Stimulated activated CD4-positive, alpha-beta T cell treated with anti-CD3 and anti-CD28 coated beads, Interleukin-4, amount 100 ng/mL, for 4 hours (primary cell): ENCODE measurements at regions not wholly inside any gene's neighbourhood (a gene's known extent, or its start where the extent isn't known, plus 50 kb on each side); places are given as distances from the start of the nearest gene placed in this dataset.
A peak's percentile ranks its signal among the peaks of the same experiment; 100 is the strongest.

Experiments
- DNase-seq, 2 experiments: peaks; one replicate each; pipeline ENCODE4 v3.0.0-alpha.2; 2020

DNA sequence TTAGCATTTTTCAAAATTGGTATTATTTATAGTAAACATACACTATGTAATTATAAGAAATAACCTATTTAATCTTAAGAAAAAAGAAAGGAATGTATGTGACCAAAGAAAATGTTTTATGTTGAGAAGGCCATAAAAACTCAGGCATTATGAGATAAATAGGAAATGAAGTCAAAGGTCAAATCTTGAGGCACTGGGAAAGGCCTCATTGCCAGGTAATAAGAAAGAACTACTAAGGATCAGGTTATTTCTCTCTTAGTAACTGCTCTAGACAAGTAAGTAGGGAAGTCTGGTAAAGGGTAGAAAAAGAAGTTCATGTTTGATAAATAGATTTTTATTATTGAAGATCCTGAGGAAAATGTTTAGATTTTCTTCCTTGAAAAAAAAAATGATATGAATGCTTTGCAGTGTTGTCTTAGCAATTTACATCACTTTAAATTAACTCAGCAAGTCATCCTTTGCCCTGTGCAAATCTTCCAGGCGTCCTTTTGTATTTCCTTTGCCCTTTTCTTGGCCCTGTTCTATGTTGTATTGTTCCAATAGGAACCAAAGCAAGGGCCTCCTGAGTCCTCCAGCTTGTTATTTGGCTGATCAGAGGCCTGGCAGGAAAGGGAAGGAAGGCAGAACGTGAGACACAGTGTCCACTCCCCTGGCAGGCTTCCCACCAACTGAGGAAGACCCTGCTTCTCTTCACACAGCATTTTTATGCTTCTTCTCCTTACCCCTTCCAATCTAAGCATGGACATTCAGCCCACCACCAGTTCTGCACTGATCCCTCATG lies 260.4 kb upstream of the MIR17HG start:
- DNase-seq = no peak

DNA sequence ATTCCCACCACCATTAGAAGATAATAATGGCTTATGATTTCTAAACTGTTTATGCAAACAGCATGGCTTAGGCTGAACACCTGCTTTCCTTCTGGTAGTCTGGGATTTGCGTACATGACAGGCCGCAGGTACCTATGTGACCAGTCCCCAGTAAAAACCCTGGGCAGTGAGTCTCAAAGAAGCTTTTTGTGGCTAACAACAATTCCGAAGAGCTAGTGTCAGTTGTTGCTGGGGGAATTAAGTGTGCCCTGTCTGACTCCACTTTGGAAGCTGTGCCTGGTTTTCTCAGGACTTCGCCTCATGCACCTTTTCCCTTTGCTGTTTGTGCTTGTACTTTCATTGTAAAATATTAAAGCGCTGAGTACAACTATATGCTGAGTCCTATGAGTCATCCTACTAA lies 250.2 kb upstream of the MIR17HG start:
- DNase-seq = no peak

DNA sequence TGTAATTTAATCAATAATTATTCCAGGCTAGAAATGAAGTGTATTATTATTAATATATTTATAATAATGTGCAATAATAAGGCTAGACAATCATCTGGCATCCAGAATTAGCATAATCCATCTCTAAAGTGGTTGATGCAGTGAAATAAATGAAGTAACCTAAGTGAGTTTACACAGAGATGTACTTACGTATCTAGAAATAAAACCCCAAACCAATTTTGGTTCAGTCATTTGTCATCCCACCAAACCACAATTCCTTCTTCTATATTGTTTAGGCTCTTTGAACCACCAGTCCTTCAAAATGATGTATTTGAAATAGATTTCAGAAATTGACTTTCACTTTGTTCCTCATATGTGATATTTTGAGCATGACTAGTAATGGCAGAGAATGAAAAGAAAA lies 247.6 kb upstream of the MIR17HG start:
- DNase-seq = no peak

DNA sequence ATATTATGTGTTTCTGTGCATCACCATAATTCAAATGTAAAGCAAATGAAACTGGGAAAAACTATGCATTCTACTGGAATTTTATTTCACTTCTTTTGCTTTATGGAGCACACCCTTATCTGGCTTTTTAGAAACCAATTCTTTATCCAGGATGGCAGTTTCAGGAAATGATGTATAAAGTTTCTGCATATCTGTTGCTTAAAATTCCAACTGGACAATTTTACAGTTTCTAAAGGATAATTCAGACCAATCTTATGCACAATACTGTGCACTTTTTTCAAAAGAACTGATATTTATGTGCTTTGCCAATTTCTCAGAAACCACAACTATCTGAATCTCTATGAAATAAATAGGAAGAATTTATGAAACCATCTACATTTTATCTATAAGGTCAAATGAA lies 246.5 kb upstream of the MIR17HG start:
- no peak for DNase-seq

DNA sequence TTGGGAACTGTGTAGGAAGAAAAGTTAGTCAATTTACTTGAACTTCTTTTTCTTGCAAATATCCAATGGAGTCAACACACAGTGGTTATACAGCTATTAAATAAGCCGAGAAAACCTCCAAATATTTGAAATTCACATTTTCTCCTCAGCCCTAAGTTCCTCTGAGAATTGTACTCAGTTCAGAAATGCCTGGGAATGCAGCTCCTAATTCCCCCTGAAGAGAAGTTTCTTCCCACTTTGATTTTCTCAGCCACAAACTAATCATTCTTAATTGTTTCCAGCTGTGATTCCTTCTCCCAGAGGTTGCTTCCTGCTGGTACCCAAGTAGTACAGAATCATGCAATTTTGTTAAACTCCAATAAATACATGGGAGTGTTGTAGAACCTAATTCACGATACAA lies 246.1 kb upstream of the MIR17HG start:
- no peak for DNase-seq

DNA sequence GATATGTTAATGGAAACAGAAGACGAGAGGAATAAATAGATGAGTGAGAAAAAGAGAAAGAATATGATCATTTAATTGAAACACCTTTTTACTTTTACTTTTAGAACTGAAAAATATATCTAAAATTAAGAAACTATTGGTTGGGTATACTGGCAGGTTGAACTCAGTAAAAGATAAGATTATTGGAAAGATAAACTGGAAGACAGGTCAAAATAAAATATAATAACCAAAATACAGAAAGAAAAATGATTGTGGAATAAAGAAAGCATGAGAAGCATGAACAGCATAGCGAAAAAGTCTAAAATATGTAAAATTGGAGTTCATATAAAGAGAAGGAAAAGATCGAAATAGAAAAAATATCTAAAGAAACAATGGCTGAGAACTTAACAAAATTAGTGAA lies 242.2 kb upstream of the MIR17HG start:
- DNase-seq = no peak

DNA sequence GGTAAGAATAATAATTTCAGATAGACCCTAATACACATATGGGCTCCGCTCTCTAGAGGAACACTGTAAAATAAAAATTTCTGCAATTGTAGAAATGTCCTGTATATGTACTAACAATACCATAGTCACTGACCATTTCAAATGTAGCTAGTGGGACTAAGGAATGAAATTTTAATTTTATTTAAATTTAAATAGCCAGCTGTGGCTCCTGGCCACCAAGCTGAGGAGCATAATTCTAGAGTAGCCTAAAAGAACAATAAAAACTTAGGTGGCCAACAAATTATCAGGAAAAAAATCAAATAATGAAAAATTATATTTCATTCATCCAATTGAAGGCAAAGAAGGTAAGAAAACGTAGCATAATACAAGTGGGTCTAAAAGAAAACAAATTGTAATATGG lies 240.9 kb upstream of the MIR17HG start:
- no peak for DNase-seq

DNA sequence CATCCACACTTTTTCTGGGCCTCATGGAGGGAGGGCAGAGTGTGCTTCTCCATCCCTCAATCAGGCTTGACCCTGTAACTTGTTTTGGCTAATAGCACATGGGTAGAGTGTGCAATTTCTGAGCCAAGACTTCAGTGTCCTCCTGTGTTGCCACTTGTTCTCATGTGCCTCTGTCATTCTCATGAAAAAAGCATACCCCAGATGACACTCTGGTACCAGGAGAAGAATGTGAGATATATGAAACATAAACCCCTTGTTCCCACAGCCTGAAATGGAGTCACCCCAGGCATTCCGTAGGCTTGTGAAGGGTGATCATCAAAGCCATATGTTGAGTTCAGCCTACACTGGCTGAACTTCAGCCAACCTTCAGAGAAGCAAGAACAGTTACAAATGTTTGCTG lies 239.2 kb upstream of the MIR17HG start:
- no peak for DNase-seq

DNA sequence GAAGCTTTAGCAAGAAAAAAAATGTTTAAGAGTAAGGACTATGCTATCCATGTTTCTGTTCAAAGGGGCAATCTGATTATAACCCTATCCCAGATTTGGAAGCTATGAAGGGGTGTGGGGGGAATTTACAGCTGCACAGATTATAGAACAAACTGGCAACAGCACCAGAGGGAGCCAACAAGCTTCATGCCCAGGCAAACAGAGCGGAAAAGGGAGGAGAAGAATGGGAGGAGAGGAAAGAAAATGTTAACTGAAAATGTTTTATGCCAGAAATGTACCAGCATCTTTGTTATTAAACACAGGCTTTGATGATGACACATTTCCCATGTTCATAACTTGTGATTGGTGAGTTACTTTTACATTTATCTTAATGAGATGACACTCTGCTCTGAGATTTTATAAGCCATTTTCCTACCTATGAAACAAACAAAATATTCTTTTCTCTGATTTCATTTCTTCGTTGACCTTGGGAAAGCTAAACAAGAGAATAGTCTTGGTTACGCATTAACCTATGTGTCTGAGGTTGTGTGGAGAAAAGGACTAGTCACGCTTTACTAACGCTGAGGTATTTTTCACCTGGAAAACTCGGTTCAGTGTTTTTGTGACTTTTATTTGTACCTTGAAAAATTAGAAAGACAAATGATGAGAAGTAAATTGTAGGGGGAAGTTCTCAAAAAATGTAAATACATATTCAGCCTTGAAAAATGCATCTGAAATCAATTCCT lies 235.8 kb upstream of the MIR17HG start:
- no peak for DNase-seq

DNA sequence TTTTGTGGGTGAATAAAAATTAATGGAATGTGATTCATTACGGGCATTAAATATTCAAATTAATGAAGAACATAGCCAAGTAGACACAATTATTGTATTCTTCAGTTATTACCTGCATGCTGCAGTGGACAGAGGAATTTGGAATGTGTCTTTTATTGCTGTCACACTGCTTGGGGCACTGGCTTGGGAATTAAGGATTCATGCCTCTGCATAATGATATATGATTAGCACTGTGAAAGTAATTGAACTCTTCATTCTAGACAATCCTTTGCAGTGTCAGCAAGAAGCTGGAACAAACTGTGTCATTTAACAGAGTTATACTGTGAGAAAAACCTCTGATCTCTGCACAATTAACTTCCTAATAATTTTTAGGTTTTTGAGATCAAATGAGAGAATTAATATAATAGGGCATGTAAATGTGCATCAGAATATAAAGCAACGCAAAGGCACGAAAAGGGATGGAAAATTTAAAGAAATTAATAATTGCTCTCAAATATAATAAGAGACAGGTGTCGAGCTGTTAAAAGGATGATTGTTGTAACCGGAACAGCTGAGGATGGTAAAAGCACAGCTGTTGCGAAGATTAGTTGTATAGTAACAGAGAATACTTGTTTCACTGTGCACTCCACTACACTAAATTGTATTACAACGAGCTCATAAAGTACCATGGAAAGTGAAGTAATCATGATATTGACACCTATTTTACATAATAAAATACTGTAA lies 235.1 kb upstream of the MIR17HG start:
- no peak for DNase-seq

DNA sequence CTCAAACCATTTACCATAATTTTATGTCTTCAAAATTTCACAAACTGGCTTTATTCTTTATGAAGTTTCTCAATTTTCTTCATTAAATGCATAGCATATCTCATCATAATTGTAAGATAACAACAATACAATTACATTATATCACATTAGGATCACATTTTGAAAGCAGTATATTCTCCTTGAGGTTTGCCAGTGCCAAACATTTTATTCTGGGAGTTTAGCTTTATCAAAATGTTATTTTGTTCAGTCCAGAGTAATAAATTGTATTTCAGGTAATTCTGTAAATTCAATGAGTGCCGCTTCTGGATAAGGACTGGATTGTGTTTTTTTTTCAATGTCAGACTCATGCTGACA lies 234.6 kb upstream of the MIR17HG start:
- DNase-seq = no peak

DNA sequence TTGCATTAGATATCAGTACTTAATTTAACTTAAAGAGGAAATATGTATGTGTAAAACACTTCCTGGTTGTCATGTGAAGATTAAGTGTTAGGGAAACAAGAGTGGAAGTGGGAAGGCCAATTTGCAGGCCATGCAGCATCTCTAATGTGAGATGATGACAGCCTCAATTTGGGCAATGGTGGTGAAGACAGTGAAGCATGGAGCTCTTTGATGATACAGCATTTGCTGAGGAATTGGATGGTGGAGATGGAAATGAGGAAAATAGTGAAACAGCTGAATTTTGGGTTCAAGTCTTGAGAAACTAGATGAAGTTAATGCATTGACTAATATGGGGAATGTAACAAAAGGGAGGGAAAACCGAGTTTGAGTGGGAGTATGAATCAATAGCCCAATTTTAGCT lies 231.7 kb upstream of the MIR17HG start:
- no peak for DNase-seq

DNA sequence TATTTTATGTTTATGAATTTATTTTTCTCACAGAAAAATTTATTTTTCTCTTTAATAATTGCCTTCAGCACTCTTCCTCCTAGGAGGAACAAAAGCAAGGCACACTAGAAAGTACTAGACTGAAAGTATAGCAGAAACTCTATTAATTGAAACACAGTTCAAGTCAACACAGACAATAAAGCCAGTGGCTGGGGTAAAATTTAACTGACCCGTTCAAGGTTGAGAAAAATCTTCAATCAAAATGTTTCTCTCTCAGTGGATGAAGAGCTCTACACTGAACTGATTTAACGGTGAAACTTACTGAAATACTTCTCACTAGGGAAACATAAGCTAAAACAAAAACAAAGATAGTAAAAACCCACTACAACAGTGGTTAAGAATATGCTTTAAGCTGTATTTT lies 230.1 kb upstream of the MIR17HG start:
- no peak for DNase-seq

DNA sequence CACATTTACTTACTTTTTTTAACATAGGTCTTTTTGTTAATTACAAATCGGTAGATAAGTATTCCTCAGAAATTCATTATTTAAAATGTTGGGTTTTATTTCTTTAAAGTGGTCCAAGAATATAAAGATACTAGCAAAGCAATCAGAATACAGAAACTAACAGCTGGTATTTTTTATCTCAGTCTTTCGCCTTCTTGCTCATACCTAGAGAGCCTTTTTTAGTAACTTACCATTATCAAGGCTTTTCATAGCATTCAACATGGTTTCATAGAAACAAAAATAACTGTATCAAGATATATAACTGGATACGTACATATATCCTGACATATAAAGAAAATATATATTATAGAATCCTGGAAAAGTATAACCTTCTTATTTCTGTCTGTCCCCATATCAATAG lies 227.8 kb upstream of the MIR17HG start:
- no peak for DNase-seq

DNA sequence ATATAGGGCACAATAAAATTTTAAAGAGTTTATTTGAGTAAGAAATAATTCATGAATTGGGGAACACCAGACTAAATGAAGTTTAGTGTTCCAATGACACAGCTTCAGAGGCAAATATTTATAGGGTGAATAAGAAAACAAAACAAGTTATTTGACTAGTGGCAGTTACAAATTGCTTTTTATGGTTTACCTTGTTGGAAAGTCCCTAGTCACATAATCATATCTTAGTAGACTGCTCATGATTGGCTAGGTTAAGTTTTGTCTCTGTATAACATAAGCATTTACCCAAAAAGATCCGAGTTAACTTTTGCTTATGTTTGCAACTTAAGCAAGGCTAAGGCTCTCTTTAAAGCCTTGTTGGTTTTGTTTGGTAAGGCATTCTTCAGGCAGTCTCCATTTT lies 224.7 kb upstream of the MIR17HG start:
- no peak for DNase-seq

DNA sequence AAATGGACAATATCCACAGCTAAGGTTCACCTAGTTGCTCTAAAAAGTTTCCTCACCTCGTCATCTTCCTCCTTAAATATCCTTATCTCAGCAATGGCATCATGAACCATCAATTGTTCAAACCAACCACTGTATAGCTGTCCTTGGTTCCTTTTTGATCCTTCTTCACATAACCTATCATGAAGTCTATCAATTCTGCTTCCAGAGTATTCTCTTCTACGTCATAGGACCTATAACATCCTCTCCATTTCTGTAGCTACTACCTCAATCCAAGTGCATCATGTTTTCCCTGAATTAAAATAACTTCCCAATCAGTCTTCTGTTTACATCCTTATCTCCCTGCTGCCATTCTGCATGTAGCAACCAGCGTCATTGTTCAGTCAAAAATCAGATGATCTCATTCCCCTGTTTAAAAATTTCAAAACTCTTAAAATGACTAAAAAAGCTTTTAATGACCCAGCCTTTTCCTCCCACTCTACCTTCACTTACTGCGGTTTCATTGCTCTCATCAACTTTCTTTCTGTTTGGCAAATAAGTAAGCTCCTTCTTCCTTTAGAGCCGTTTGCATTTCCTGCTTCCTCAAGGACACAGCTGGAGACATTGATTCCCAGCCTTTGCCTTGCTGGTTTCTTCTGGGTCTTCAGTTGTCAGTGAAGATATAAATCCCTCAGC lies 223.9 kb upstream of the MIR17HG start:
- no peak for DNase-seq

DNA sequence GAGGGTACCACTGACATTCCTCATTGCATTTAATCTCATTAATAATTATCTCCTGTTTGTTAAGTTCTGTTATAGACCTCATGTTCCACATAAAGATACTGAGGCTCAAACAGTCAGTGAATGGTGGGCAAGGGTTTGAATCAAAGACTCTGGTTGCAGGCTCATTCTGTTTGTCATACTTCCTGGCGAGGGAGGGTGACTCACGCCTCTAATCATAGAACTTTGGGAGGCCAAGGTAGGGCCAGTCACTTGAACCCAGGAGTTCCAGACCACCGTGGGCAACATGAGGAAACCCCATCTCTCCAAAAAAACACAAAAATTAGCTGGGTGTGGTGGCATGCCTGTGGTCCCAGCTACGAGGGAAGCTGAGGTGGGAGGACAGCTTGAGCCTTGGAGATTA lies 220.7 kb upstream of the MIR17HG start:
- DNase-seq = no peak

DNA sequence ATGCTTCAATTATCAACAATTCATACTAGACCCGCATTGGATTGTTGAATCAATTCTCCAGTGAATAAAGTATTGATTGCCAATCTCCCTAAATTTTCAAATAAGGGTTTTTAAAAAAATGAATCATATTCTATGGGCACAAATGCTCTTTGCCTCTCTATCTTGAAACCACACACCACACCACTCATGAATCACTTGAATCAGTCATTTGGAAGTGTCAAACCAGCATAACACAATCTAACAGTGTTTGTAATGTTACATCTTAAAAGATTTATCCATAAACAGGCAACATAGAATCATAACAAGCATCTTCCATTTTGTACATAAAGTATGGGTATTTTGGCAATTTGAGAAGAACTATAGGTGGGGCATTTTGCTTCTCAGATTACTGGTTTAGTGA lies 219.5 kb upstream of the MIR17HG start:
- DNase-seq = no peak

DNA sequence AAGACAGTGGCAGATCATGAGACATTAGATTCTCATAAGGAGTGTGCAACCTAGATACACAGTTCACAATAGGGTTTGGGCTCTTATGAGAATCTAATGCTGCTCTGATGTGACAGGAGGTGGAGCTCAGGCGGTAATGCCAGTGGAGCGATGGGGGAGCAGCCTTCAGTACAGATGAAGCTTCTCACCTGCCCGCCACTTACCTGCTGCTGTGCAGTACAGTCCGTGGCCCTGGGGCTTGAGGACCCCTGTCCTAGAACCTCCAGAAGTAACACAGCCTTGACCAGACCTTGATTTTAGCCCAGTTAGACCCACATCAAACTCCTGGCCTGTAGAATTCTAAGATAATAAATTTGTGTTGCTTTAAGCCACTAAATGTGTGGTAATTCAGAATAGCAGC lies 215.1 kb upstream of the MIR17HG start:
- DNase-seq = no peak

DNA sequence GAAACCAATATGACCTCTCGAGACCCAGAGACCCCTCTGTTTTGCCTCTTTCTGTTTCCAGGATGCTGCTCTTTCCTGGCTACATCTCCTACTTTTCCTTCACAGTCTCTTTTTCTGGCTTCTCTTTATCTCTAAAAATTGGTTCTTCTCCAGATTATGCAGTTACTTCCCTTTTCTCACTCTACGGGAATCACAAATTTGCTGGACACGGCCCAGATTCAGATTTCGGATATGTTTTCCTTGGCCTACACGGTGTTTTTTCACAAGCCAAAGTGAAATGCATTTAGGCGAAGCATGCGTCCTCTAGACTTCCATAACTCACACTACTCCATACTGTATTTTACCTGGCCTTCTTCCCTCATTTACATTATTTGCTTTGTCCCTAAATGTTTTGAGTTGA lies 214.7 kb upstream of the MIR17HG start:
- no peak for DNase-seq

DNA sequence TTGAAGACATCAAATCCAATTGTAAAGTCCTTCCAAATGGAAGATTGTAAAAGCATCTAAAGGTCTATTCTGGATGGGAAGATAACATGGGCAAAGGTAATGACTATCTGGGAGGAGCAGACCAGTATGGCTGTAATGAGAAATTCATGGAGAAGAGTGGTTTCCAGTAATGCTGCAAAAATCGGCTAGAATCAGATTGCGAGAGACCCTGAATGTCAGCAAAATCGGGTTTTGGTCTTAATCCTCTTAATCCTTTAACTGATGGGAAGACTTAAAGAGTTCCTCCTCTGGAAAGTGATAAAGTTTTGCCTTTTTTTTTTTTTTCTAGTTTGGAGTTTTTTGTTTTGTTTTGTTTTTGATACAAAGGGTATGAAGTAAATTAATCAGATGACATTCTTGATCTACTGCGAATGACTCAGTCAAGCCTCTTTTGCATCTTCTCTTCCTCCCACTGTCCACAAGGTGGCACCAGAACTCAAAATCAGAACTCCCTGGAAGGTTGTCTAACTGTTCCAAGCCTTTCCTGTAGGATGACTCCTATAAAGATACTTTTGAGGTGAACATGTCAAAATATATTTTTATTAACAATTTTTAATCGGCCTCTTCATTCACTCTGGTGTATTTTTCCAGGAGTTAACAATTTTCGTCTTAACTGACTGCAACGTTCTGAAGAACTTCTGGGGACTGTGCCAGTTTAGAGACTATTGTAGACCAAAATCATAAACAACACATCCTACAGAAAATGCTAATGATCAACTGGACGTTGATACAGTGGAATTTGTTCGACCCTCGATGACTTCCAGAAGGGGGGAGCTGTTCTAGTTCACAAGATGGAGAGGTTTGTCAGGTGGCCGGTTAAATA lies 213.3 kb upstream of the MIR17HG start:
- peak; percentile 3 to 14 for DNase-seq

DNA sequence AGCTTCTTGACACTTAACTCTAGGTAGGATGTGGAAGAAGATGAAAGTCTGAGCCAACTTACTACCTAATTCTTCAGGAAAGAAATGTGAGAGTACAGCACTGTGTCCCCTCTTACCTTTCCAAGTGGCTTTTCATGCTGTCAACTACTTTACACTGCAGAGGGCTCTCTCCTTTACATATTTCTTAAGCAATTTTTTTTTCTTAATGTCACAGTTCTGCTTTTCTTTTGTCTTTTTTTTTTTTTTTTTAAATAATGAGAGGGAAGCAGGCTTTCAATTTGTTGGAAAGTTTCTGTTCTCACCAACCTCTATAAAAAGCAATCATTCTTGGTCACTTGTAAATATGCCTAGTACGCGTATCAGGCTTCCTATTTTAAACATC lies 212.7 kb upstream of the MIR17HG start:
- no peak for DNase-seq

DNA sequence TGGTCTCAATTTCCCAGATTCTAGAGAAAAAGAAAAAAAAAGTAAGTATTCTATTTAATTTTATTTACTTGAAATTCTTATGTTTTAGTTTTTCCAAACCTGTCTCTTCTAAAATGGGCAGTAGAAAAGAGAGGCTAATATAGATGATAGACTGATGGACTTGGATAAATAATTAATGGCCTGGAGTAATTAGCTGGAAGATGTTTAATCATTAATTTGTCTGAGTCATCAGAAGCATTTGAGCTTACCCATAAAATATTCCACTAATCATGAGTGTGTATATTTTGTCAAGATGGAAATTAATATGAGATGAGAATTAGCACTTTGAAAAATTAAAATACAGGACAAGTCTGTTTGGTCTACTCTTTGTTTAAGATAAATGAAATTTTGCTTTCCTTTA lies 212.1 kb upstream of the MIR17HG start:
- DNase-seq = no peak
